ENCODE measurements at regions not wholly inside any gene's neighbourhood (a gene's known extent, or its start where the extent isn't known, plus 50 kb on each side); places are given as distances from the start of the nearest gene placed in this dataset.
"Not testable (repeated sequence)": the region's sequence is repeated elsewhere in the genome, so short reads cannot be mapped to it uniquely, and the experiment has no call there.

GRCh38 chr22:47902646-47903180 lies 1140.3 kb downstream of the TBC1D22A start:
- no peak for DNase-seq

DNA sequence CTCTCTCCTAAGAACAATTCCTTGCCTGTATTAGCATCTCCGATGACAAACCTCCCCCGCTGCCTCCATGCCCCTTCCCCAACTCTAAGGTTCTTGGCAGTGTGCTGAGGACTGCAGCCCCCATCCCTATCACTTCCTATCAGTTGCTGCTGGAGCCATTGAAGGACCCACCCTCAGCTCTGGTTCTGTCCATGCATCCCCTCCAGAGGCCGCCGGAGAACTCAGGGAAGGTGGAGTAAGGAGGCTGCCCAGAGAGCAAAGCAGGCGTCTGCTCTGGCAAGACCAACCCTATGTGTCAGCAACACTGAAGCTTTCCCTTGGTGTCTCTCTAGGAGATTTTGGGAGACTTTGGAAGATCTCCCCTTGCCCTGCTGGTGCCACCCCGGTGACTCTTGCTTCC lies 1139.5 kb downstream of the TBC1D22A start:
- DNase-seq = no peak

- DNase-seq = no peak
These were observed 1137.4 kb downstream of the TBC1D22A start for GRCh38 chr22:47899894-47900293.

DNA sequence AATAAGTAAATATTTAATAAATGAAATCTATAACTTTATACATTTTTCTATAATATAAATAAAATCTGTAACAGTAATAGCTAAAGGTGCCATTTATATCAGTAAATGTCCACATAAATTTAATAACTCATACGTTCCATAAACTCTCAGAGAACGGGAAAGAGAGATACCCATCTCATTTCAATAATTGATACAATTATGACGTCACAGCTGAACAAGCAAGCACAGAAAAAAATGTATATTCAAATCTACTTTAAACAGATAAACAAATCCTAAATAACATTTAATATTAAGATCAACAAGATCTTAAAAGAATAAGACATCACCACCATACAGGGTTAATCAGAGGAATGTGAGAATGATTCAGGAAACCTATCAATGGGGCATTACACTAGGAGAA lies 1136.5 kb downstream of the TBC1D22A start:
- no peak for DNase-seq

DNA sequence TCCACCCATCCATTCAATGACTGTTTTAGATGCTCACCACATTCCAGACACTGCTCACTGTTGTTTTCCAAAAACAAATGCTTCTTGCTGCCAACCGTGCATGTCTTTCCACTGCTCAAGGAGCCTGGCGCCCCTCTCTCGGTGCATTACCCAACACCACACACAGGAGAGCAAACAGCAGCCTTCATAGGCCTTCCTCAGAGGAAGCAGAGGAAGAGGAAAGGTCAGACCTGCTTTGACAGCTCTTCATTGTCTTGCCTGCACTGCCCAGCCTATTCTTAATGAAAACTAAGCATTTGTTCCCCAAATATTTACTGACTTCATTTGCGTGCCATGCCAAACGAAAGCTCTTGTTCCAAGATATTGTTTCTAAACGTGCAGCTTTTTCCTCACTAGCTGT lies 1129.2 kb downstream of the TBC1D22A start:
- DNase-seq = no peak

DNA sequence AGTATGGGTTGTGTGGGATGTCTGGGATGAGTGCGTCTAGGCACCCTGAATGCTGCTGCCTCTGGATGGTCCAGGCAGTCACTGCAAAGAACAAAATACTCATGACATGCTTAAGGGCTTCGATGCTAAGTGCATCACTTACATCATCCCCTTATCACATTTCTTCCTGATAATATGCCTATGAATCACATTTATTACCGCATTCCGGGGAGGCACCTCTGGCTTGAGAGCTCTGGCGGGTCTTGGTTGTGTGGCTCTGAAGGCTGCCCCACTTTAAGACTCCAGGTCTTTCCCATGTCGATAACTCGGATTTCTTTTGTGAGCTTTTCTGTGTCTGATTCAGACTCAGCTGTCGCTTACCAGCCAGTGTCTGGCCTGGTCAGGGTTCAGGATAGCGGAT lies 1126.4 kb downstream of the TBC1D22A start:
- no peak for DNase-seq

- DNase-seq = no peak
These were observed 1122.3 kb downstream of the TBC1D22A start for GRCh38 chr22:47884775-47885174.

GRCh38 chr22:47884200-47884599 lies 1121.8 kb downstream of the TBC1D22A start:
- no peak for DNase-seq

DNA sequence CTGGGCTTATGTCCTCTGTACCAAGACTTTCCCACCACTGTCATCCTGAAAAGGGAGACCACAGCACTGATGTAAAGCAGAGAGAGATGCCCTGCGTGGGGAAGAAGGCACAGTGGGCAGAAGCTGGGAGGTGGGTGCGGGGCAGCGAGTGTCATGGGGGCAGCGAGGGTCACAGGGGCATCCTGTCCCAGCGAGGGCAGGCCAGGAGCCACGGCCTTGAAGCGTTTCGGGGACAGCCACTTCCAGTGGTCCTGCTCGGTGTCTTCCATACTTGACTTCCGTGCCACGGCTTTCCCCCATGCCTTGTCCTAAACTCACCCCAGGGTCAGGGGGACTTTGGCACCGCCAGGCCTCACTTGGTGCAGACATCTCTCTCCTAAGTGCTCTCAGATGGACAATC lies 1121.3 kb downstream of the TBC1D22A start:
- no peak for DNase-seq

DNA sequence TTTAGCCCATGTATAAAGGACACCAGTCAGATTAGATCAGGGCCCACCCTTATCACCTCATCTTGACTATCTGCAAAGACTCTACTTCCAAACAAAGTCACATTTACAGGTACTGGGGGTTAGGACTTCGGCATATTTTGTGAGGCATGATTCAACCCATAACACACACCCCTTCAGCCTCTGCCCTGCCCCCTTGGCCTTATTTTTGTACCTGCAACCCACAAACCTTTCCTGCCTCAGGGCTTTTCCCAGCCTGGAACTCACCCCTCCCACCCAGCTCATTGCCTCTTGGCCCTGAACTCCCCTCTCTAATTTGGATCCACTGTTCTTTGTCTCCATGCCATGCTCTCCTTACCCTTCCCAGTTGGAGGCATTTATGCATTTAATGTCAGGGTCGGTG lies 1116.9 kb downstream of the TBC1D22A start:
- DNase-seq = no peak

DNA sequence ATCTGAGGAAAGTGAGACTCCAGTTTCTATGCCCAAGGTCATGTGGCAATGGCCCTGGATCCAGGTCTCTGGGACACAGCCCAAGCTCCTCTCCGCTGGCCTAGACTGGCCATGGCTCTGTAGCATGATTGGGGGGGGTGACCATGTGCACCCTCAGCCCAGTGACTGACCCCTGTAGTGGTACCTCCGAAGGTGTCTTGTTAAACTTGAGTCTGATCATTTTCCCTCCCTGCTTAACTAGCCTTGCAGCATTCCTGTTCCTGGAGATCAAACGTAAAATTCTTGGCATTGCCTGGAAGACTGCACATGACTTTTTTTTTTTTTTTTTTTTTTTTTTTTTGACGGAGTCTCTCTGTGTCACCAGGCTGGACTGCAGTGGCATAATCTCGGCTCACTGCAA lies 1116.0 kb downstream of the TBC1D22A start:
- DNase-seq = no peak

GRCh38 chr22:47872761-47873535 lies 1110.5 kb downstream of the TBC1D22A start:
- DNase-seq = no peak

- no peak for DNase-seq
These were observed 1103.2 kb downstream of the TBC1D22A start for GRCh38 chr22:47865626-47866025.

GRCh38 chr22:47862394-47862793 lies 1099.9 kb downstream of the TBC1D22A start:
- no peak for DNase-seq

GRCh38 chr22:47860907-47861306 lies 1098.5 kb downstream of the TBC1D22A start:
- not testable (repeated sequence) for DNase-seq

DNA sequence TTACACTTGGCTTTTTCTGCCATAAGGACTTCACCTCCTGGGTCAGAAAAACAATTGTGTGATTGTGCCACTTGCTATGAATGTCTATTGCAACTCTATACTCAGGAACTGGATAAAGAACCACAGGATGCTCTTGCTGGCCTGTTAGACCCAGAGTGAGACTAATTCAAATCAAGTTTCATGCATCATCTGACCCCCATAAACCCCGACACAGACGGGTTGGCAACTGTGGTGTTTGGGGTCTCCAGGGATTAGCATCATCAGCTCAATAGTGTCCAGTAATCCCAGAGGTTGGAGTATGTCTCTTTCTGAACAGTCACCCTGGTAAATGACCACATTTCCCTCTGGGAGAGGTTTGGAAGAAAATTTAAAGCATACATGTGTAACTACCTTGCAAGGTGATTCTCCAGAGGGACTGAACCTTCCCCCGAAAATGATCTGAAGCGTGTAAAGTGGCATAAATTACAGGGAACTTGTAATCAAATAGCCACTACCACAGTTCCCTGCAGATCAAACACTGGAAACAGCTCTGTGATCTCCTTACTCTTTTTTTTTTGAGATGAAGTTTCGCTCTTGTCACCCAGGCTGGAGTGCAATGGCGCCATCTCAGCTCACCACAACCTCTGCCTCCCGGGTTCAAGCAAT lies 1097.6 kb downstream of the TBC1D22A start:
- DNase-seq = no peak

- DNase-seq = no peak
These were observed 1096.4 kb downstream of the TBC1D22A start for GRCh38 chr22:47858773-47859306.

DNA sequence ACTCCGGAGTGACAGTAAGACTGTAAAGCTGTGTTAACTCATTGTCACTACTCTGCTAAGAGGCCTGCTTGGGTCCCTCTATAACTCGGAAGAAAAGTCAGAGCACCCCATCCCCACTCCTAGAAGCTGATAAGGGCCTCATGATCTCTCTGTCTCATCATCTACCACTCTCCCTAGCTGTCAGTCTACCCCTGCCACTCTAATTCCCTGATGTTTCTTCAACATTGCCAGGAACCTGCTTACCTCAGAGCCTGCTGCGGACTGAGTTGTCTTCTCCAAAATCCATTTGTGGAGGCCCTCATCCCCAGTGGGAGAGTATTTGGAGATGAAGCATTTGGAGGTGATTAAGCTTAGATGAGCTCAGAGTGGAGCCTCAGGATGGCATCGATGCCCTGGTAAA lies 1092.2 kb downstream of the TBC1D22A start:
- no peak for DNase-seq

- DNase-seq = no peak
These were observed 1091.8 kb downstream of the TBC1D22A start for GRCh38 chr22:47854251-47854650.

- no peak for DNase-seq
These were observed 1091.3 kb downstream of the TBC1D22A start for GRCh38 chr22:47853750-47854149.

DNA sequence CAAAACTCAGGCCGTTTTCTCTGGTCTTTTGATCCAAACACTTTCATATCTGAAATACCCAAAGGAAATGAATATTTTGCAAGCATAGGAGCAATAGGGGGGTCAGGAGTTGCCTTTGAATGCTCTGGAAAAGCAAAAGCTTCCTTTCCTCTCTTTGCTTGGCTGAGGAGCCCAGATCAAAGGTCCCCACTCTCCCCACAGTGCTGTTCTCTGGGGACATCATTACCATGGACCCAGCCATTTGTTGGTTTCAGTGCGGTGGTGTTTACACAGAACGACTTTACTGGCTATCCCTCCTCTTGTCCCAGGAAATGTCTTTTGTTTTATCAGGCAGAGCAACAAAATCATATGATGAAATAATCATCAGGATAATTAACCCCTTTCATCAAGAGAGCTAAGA lies 1089.1 kb downstream of the TBC1D22A start:
- no peak for DNase-seq

- DNase-seq = no peak
These were observed 1088.2 kb downstream of the TBC1D22A start for GRCh38 chr22:47850644-47851151.

DNA sequence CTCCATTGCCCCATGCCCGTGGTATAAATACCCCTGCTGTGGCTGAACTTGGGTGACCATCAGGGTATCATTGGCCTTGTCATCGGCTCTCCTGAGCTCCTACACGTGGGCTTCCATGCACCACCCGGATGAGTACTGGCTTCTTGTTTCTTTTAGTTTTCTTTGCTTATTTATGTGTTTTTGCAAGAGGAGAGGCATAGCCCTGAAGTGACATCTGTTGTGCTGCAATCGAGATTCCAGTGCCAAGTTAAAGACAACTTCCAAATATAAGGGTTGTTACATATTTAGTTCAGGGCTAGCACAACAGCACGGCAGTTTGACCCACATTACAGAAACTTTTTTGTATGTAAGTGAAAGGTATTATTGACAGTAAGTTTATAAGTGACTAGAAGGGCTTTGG lies 1087.1 kb downstream of the TBC1D22A start:
- no peak for DNase-seq
